ENCODE measurements at regions not wholly inside any gene's neighbourhood (a gene's known extent, or its start where the extent isn't known, plus 50 kb on each side); places are given as distances from the start of the nearest gene placed in this dataset.

DNA sequence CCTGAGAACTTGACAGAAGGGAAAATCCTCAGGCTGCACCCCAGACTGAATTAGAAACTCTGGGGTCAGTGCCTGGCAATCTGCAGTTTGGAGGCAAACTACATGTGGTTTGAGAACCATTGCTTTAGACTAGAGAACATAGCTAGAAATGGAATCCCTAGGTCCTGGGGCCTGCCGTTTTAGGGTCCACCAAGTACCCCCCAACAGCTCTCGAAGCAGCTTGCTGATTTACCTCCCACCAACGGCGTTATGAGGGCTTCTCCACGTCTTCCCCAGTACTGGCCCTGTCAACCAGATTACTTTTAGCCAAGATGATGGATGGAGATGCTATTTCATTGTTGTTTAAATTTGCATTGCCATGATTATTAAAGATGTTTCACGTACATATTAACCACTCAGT, 272.5 kb downstream of the XXYLT1 start:
- Histone ChIP-seq H3K4me1 (ENCODE audit: control insufficient read depth, insufficient read depth, low read length) (peaks cover 6% of the 10 kb centered on the region), H3K4me3 (ENCODE audit: low read depth, low read length) (no peak overlapping the region), H3K9me3 (ENCODE audit: control insufficient read depth, insufficient read depth, low read depth, low read length) (no peaks in the 10 kb centered on the region), H3K27ac (ENCODE audit: extremely low read depth, low read depth, low read length) (no peak overlapping the region), H3K36me3 (ENCODE audit: control insufficient read depth in 2 of 2, insufficient read depth in 1 of 2, low read length in 2 of 2) (no peaks in the 10 kb centered on the region)
- ChIA-PET CTCF (no interaction called here), POLR2A (no interaction called here)
- TF ChIP-seq ZNF548 (tag by site-specific recombination; IDR thresholded peaks at IDR 0.05) (no peak), ZNF561 (tag by site-specific recombination; IDR thresholded peaks at IDR 0.05; ENCODE audit: borderline replicate concordance) (no peak), ZSCAN16 (tag by site-specific recombination; IDR thresholded peaks at IDR 0.05) (no peak), ZNF266 (tag by site-specific recombination; IDR thresholded peaks at IDR 0.05; ENCODE audit: low read depth) (no peak), ZNF660 (tag by site-specific recombination; IDR thresholded peaks at IDR 0.05) (no peak), OSR2 (tag by site-specific recombination; IDR thresholded peaks at IDR 0.05) (no peak), KLF1 (tag by site-specific recombination; IDR thresholded peaks at IDR 0.05) (no peak), ZNF391 (tag by site-specific recombination; IDR thresholded peaks at IDR 0.05; ENCODE audit: borderline replicate concordance, low read depth) (no peak), SCRT1 (tag by site-specific recombination; IDR thresholded peaks at IDR 0.05; ENCODE audit: borderline replicate concordance) (no peak)
- TF ChIP-seq, protein P1, sequence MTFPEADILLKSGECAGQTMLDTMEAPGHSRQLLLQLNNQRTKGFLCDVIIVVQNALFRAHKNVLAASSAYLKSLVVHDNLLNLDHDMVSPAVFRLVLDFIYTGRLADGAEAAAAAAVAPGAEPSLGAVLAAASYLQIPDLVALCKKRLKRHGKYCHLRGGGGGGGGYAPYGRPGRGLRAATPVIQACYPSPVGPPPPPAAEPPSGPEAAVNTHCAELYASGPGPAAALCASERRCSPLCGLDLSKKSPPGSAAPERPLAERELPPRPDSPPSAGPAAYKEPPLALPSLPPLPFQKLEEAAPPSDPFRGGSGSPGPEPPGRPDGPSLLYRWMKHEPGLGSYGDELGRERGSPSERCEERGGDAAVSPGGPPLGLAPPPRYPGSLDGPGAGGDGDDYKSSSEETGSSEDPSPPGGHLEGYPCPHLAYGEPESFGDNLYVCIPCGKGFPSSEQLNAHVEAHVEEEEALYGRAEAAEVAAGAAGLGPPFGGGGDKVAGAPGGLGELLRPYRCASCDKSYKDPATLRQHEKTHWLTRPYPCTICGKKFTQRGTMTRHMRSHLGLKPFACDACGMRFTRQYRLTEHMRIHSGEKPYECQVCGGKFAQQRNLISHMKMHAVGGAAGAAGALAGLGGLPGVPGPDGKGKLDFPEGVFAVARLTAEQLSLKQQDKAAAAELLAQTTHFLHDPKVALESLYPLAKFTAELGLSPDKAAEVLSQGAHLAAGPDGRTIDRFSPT (tag by site-specific recombination; IDR thresholded peaks at IDR 0.05), result no peak
- TF ChIP-seq, protein P2, sequence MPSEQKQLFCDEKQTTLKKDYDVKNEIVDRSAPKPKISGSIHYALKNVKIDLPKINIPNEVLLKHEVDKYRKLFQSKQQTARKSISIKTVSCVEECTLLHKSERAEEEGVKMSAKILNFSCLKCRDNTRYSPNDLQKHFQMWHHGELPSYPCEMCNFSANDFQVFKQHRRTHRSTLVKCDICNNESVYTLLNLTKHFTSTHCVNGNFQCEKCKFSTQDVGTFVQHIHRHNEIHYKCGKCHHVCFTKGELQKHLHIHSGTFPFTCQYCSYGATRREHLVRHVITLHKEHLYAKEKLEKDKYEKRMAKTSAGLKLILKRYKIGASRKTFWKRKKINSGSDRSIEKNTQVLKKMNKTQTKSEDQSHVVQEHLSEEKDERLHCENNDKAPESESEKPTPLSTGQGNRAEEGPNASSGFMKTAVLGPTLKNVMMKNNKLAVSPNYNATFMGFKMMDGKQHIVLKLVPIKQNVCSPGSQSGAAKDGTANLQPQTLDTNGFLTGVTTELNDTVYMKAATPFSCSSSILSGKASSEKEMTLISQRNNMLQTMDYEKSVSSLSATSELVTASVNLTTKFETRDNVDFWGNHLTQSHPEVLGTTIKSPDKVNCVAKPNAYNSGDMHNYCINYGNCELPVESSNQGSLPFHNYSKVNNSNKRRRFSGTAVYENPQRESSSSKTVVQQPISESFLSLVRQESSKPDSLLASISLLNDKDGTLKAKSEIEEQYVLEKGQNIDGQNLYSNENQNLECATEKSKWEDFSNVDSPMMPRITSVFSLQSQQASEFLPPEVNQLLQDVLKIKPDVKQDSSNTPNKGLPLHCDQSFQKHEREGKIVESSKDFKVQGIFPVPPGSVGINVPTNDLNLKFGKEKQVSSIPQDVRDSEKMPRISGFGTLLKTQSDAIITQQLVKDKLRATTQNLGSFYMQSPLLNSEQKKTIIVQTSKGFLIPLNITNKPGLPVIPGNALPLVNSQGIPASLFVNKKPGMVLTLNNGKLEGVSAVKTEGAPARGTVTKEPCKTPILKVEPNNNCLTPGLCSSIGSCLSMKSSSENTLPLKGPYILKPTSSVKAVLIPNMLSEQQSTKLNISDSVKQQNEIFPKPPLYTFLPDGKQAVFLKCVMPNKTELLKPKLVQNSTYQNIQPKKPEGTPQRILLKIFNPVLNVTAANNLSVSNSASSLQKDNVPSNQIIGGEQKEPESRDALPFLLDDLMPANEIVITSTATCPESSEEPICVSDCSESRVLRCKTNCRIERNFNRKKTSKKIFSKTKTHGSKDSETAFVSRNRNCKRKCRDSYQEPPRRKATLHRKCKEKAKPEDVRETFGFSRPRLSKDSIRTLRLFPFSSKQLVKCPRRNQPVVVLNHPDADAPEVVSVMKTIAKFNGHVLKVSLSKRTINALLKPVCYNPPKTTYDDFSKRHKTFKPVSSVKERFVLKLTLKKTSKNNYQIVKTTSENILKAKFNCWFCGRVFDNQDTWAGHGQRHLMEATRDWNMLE (tag by site-specific recombination; conservative IDR thresholded peaks at IDR 0.05; ENCODE audit: low read depth), result no peak
- TF ChIP-seq, protein P3, sequence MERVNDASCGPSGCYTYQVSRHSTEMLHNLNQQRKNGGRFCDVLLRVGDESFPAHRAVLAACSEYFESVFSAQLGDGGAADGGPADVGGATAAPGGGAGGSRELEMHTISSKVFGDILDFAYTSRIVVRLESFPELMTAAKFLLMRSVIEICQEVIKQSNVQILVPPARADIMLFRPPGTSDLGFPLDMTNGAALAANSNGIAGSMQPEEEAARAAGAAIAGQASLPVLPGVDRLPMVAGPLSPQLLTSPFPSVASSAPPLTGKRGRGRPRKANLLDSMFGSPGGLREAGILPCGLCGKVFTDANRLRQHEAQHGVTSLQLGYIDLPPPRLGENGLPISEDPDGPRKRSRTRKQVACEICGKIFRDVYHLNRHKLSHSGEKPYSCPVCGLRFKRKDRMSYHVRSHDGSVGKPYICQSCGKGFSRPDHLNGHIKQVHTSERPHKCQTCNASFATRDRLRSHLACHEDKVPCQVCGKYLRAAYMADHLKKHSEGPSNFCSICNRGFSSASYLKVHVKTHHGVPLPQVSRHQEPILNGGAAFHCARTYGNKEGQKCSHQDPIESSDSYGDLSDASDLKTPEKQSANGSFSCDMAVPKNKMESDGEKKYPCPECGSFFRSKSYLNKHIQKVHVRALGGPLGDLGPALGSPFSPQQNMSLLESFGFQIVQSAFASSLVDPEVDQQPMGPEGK (tag by site-specific recombination; IDR thresholded peaks at IDR 0.05), result no peak

DNA sequence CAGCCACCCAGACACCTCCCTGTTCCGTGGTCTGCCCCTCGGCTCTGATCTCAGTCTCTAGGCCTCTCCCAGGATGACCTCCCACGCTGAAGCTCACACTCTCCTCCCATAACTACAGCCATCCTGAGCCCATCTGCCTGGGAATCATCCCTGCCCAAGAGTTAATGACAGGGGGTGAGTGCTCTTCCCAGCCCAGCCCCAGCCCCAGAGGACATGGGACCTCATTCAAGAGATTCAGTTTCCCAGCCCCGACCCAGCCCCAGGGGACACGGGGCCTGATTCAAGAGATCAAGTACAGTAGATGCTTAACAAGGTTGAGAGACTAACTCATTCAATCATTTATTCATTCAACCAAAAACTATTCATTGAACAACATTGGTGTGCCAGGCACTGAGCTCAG, 272.0 kb downstream of the XXYLT1 start:
- no peaks in the 10 kb centered on the region for H3K9me3 ChIP-seq (ENCODE audit: control insufficient read depth, insufficient read depth, low read depth, low read length)
- no peaks in the 10 kb centered on the region for H3K36me3 ChIP-seq (ENCODE audit: control insufficient read depth in 2 of 2, insufficient read depth in 1 of 2, low read length in 2 of 2)
- no peak overlapping the region for H3K27ac ChIP-seq (ENCODE audit: extremely low read depth, low read depth, low read length)
- CTCF ChIA-PET, result no interaction called here
- POLR2A ChIA-PET, result no interaction called here
- TF ChIP-seq ZNF292 (tag by site-specific recombination; IDR thresholded peaks at IDR 0.05; ENCODE audit: borderline replicate concordance, low read depth) (no peak), ZBTB8A (tag by site-specific recombination; IDR thresholded peaks at IDR 0.05) (no peak), ZNF560 (tag by site-specific recombination; IDR thresholded peaks at IDR 0.05; ENCODE audit: borderline replicate concordance) (no peak), ZNF610 (tag by site-specific recombination; IDR thresholded peaks at IDR 0.05; ENCODE audit: borderline replicate concordance) (no peak), IKZF3 (tag by site-specific recombination; IDR thresholded peaks at IDR 0.05) (no peak)
- H3K4me3 ChIP-seq (ENCODE audit: low read depth, low read length), result no peak overlapping the region
- H3K4me1 ChIP-seq (ENCODE audit: control insufficient read depth, insufficient read depth, low read length), result peaks cover 6% of the 10 kb centered on the region
